GM19467 (cell line): ENCODE measurements at regions not wholly inside any gene's neighbourhood (a gene's known extent, or its start where the extent isn't known, plus 50 kb on each side); places are given as distances from the start of the nearest gene placed in this dataset.

Experiments
- ATAC-seq: cut with Tn5 transposase; IDR thresholded peaks from one replicate; pipeline ENCODE4 v1.9.1; 2021; ENCODE audit warnings: mild to moderate bottlenecking, moderate library complexity; ENCODE audit not compliant: unreplicated experiment

DNA sequence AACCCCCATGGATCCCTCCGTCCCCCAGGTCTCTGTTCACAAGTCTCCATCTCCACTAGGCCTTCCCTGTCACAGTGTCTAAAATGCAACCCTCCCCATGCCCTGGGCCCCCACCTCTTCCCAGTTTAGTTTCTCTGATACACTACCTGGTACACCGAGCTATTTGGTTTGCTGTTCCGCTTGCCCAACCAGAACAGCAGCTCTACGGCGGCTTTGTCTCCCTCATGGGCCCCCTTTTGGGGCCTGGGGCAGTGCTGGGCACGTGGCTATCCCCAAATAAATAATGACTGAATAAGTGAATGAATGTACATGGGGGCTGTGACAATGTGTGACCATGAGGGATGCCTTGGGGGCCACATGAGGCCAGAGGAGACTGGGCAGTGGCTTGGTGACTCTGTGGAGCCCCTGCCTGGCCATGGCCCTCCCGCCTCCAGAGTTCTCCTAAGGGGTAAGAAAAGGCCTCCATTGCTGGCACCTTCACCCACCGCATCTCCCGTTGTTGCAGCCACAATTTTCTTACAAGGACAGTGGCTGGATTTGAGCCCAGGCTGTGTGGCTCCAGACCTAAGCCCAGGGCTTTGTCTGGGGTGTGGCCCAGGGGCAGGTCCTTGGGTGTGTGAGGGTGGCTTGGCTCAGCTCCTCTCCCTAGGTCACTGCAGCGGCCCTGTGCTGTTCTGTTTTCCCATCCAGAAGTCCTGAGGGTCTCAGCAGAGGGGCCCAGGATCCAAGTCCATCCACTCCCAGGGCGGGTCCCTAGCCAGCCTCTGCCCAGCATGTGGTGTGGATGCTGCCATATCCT is 408.5 kb upstream of the SULF2 start:
- no peak for ATAC-seq

DNA sequence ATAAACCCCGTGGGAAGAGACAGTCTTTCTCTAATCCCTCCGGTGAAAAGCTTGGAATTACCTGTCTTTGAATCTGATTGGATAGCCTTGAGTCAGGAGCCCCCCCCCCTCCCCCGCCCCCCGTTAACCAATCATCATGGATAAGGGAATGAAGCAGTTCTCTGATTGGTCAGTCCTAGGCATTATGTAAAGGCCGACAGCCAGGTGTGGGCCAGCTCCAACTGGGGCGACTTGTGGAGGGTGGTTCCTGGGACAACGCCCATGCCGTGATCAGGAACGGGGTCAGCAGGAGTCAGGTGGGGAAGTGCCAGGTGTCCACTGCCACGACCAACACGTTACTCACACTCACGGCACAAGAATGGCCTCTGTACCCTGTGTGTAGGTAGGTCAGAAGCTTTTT is 406.8 kb upstream of the SULF2 start:
- ATAC-seq: no peak

- no peak for ATAC-seq
Observed at GRCh38 chr20:48191200-48191599, 405.9 kb upstream of the SULF2 start.

- ATAC-seq: no peak
Observed at GRCh38 chr20:48190757-48191156, 405.5 kb upstream of the SULF2 start.

GRCh38 chr20:48189181-48189580 is 403.9 kb upstream of the SULF2 start:
- no peak for ATAC-seq

GRCh38 chr20:48187851-48188250 is 402.6 kb upstream of the SULF2 start:
- ATAC-seq: no peak

- ATAC-seq: no peak
Observed at GRCh38 chr20:48186915-48187314, 401.6 kb upstream of the SULF2 start.

- ATAC-seq: no peak
Observed at GRCh38 chr20:48186447-48186846, 401.2 kb upstream of the SULF2 start.

DNA sequence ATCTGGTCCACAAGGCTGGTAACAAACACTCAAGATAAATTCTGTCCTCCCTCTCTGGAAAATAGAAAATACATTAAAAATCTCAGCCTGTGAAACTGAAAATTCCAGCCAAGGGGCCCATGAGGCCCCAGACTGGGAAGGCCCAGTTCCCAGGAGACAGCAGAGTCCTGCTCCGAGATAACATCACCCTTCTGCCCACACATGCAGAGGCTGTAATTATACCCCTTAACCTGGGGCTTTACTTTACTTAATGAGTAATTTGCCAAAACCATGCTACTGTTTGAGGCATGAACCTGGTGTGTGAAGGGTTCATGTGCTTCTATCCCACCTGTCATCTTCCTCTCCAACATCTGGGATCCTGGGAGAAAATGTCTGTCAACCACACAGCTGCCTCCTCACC is 398.9 kb upstream of the SULF2 start:
- no peak for ATAC-seq

DNA sequence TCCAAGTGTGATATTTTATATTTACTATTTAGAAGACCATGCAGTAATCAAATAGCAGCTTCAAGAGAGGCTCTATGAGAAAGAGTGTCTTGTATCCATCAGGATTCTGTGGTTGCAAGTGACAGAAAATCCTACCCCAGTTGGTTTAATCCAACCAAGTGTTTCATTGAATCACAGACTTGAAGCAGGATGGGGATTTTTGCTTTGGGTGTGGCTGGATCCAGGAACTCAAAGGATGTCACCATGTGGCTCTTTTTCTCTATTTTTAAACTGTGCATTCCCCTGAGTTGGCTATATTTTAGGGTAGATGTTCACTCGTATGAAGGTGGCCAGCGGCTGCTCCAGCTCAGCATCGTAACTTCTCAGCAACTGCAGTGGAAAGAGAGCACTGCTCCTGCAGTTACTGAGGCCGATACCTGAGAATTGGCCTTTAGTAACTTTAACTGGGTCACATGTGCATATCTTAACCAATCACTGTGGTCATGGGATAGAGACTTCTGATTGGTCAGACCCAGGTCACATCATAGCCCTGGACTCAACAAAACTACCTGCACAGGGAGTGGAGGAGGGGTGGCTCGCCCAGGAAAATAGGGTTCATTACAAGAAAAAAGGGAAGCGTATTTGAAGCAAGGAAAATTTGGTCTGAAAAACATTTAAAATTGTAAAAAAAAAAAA is 396.1 kb upstream of the SULF2 start:
- no peak for ATAC-seq

- ATAC-seq: no peak
Observed at GRCh38 chr20:48180618-48181017, 395.3 kb upstream of the SULF2 start.

GRCh38 chr20:48180024-48180423 is 394.7 kb upstream of the SULF2 start:
- ATAC-seq: no peak

DNA sequence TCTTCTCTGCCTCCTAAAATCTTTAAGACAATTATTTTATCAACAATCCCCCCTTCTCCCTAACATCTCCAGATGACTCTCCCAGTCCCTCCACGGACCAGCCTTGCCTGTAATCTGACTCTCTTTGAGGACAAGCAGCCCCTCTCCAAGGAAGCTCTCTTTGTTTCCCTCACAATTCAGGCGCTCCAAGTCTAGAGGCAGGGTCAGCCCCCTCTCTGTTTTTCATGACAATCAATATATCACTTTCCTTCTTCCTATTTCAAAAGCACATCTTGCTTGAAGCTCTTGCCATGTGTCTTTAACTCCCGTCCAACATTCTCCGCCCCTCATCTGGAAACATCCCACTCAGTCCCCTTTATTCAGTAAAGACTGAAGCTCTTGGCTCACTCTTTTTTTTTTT is 393.4 kb upstream of the SULF2 start:
- no peak for ATAC-seq

DNA sequence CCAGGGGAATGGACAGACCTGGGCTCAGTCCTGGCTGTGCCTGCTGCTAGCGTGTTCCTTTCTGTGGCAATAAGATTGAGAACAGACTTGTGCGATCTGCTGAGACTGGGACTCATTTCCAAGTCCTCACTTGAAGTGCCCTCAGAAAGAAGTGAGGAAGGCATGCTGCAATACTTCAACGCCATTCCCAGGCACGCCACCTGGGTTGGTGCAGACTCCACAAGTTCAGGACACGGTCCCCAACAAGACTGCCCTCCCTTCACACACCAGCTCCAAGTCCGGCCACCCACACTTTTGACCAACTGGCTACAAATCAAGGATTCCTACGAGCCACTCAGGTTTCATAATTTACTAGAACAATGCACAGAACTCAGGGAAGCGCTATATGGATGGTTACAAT is 391.8 kb upstream of the SULF2 start:
- ATAC-seq: no peak

- no peak for ATAC-seq
Observed at GRCh38 chr20:48176139-48176538, 390.9 kb upstream of the SULF2 start.

- ATAC-seq: no peak
Observed at GRCh38 chr20:48175261-48175660, 390.0 kb upstream of the SULF2 start.

DNA sequence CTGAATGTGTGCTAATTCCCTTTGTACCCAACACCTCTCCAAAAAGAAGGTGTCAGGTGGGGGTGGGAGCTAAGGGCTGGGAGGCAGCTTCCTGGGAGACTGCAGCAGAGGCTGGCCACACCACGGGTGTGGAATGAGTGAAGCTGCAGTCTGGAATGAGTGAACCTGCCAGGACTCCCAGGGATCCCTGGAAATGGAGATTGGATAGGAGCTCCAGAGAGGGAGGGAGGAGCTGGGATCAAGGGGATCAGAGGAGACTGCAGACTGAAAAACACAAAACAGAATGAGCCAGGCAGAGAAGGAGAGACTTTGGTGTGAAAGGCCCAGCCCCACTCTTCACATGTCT is 387.0 kb upstream of the SULF2 start:
- no peak for ATAC-seq

GRCh38 chr20:48171626-48172356 is 386.5 kb upstream of the SULF2 start:
- no peak for ATAC-seq

GRCh38 chr20:48171071-48171470 is 385.8 kb upstream of the SULF2 start:
- ATAC-seq: no peak

- ATAC-seq: no peak
Observed at GRCh38 chr20:48170625-48171024, 385.3 kb upstream of the SULF2 start.

DNA sequence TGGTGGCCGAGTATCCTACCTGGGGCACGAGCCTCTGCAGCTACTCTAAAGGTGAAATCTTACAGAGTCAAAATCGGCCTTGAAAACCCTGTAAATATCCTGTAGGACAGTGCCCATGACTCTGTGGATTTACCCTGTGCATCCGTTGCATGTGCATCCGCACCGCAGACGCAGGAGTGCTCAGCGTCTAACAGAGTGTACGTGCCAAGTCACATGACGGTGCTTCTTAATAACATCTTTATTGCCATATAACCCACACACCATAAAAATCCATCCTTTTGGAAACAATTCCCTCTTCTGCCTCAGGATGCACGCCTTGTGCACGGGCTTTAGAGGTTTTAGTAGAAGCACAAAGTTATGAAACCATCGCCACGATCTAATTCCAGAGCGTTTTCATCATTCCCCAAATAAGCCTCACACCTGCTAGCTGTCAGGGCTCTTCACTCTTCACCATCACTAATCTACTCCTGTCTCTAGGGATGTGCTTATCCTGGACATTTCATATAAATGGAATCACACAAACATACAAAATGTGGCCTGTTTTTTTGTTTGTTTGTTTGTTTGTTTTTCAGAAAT is 384.5 kb upstream of the SULF2 start:
- ATAC-seq: no peak
